NT2/D1 (cell line): ENCODE measurements at regions not wholly inside any gene's neighbourhood (a gene's known extent, or its start where the extent isn't known, plus 50 kb on each side); places are given as distances from the start of the nearest gene placed in this dataset.

ENCODE experiments used
- SUZ12 ChIP-seq: IDR thresholded peaks from 2 replicates; pipeline ENCODE4 v1.6.1; 2011; ENCODE audit not compliant: insufficient read length, insufficient read depth; ENCODE audit errors: extremely low read depth
- ZNF274 ChIP-seq: IDR thresholded peaks from 2 replicates; pipeline ENCODE4 v1.6.1; 2011; ENCODE audit warnings: mild to moderate bottlenecking, low read depth, low read length

DNA sequence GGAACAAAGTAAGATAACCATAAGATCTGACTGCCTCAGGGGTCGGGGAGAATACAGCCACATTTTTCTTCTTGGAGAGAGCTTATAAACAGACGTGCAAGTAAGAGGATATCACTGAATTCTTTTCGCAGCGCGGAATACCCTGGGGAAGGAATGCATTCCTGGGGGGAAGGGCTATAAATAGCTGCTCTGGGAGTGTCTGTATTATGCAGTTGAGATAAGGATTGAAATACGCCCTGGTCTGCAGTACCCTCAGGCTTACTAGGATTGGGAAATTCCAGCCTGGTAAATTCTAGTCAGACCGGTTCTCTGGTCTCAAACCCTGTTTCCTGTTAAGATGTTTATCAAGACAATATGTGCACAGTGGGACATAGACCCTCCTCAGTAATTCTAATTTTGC, 1491.7 kb upstream of the RAG2 start:
- no peak for TF ChIP-seq ZNF274
- no peak for TF ChIP-seq SUZ12
